NCI-H1694 treated with DMSO at 0.1 percent for 48 hours (cell line): ENCODE measurements at regions not wholly inside any gene's neighbourhood (a gene's known extent, or its start where the extent isn't known, plus 50 kb on each side); places are given as distances from the start of the nearest gene placed in this dataset.
"Not testable (repeated sequence)": the region's sequence is repeated elsewhere in the genome, so short reads cannot be mapped to it uniquely, and the experiment has no call there.

Experiments
- DNase-seq: peaks from one replicate; lab custom pipeline; 2025; lab: John Stamatoyannopoulos, UW

GRCh38 chr9:34907044-34907443 is 51.0 kb upstream of the PHF24 start:
- no peak for DNase-seq

GRCh38 chr9:34899535-34900158 is 58.4 kb upstream of the PHF24 start:
- DNase-seq, result peak; percentile 66

GRCh38 chr9:34898846-34899245 is 59.2 kb upstream of the PHF24 start:
- DNase-seq, result no peak

GRCh38 chr9:34896112-34896511 is 62.0 kb upstream of the PHF24 start:
- DNase-seq, result no peak

- no peak for DNase-seq
Measured at GRCh38 chr9:34892886-34893285, 65.2 kb upstream of the PHF24 start.

GRCh38 chr9:34891386-34891785 is 66.7 kb upstream of the PHF24 start:
- DNase-seq, result no peak

- no peak for DNase-seq
Measured at GRCh38 chr9:34887841-34888240, 70.2 kb upstream of the PHF24 start.

GRCh38 chr9:34884747-34885189 is 73.3 kb upstream of the PHF24 start:
- no peak for DNase-seq

- no peak for DNase-seq
Measured at GRCh38 chr9:34876096-34876495, 82.0 kb upstream of the PHF24 start.

GRCh38 chr9:34869390-34869789 is 88.7 kb upstream of the PHF24 start:
- DNase-seq, result no peak

GRCh38 chr9:34866614-34867013 is 91.5 kb upstream of the PHF24 start:
- DNase-seq, result no peak

GRCh38 chr9:34863426-34863825 is 94.7 kb upstream of the PHF24 start:
- no peak for DNase-seq

- DNase-seq, result no peak
Measured at GRCh38 chr9:34862836-34863235, 95.2 kb upstream of the PHF24 start.

GRCh38 chr9:34862043-34862442 is 96.0 kb upstream of the PHF24 start:
- no peak for DNase-seq

- not testable (repeated sequence) for DNase-seq
Measured at GRCh38 chr9:34855016-34855415, 103.1 kb upstream of the PHF24 start.

GRCh38 chr9:34830068-34830467 is 120.1 kb upstream of the CCL21 start:
- no peak for DNase-seq

- DNase-seq, result no peak
Measured at GRCh38 chr9:34826999-34827538, 117.1 kb upstream of the CCL21 start.

GRCh38 chr9:34825775-34826174 is 115.8 kb upstream of the CCL21 start:
- DNase-seq, result no peak

GRCh38 chr9:34823778-34824177 is 113.8 kb upstream of the CCL21 start:
- no peak for DNase-seq

- DNase-seq, result no peak
Measured at GRCh38 chr9:34810187-34810524, 100.2 kb upstream of the CCL21 start.

- no peak for DNase-seq
Measured at GRCh38 chr9:34809504-34810186, 99.7 kb upstream of the CCL21 start.

GRCh38 chr9:34802916-34803315 is 93.0 kb upstream of the CCL21 start:
- DNase-seq, result no peak

- DNase-seq, result no peak
Measured at GRCh38 chr9:34797367-34797766, 87.4 kb upstream of the CCL21 start.

GRCh38 chr9:34796924-34797323 is 87.0 kb upstream of the CCL21 start:
- no peak for DNase-seq
